KOPT-K1 (cell line): ENCODE measurements at regions not wholly inside any gene's neighbourhood (a gene's known extent, or its start where the extent isn't known, plus 50 kb on each side); places are given as distances from the start of the nearest gene placed in this dataset.

Source experiments
- H3K27ac ChIP-seq: fragments of 200-600 bp; sonication (generic); 2 replicates; pipeline ENCODE4 v1.5.1; 2016; ENCODE audit warnings: antibody characterized with exemption, mild to moderate bottlenecking, low read depth, low read length; ENCODE audit not compliant: poor library complexity, severe bottlenecking
- H3K36me3 ChIP-seq: fragments of 200-600 bp; sonication (generic); 2 replicates; pipeline ENCODE4 v1.5.1; 2017; ENCODE audit warnings: antibody characterized with exemption, mild to moderate bottlenecking, low read length, moderate library complexity; ENCODE audit not compliant: insufficient read depth
- H3K9me3 ChIP-seq: fragments of 200-600 bp; sonication (generic); 2 replicates; pipeline ENCODE4 v1.5.1; 2017; ENCODE audit warnings: antibody characterized with exemption, low read length, mild to moderate bottlenecking; ENCODE audit not compliant: insufficient read depth, poor library complexity, severe bottlenecking

DNA sequence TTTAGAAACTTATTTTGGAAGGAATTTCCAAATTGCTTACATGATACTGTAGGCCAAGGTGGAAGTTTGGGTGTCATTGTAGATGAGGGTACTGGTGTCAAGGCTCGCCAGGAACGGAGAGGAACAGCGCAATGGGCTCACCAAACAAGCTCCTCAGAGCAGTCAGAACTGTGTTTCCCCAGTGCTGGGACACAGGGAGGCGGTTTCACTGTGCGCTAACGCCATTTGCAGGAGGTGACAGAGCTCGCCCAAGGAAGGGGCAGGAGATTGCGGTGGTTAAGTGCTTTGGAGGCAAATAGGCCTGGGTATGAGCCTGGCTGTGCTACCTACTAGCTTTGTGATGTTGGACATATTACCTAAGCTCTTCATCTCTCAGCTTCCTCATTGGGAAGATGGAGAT lies 57.3 kb downstream of the HHEX start:
- H3K9me3 ChIP-seq: no peaks in the 10 kb centered on the region
- no peaks in the 10 kb centered on the region for H3K36me3 ChIP-seq
- H3K27ac ChIP-seq: no peak overlapping the region

DNA sequence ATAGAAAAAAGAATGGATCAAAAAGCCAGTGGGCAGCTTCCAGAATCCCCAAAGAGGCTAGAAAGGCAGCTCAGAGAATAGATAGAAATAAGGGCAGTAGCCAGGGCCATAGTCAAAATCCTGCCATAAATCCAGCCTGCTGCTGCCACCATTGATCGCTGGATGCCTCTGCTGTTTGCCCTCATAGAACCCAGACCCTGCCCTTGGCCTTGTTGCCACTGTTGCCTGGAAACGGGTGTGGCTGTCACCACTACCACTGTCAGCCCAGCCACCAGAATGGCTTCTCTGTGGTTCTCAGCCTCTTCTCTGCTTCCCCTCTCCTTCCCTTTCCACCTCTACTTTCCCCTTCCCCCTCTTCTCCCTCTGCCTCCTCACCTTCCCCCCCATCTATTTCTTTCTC lies 57.8 kb downstream of the HHEX start:
- no peaks in the 10 kb centered on the region for H3K36me3 ChIP-seq
- H3K27ac ChIP-seq: no peak overlapping the region
- H3K9me3 ChIP-seq: no peaks in the 10 kb centered on the region

DNA sequence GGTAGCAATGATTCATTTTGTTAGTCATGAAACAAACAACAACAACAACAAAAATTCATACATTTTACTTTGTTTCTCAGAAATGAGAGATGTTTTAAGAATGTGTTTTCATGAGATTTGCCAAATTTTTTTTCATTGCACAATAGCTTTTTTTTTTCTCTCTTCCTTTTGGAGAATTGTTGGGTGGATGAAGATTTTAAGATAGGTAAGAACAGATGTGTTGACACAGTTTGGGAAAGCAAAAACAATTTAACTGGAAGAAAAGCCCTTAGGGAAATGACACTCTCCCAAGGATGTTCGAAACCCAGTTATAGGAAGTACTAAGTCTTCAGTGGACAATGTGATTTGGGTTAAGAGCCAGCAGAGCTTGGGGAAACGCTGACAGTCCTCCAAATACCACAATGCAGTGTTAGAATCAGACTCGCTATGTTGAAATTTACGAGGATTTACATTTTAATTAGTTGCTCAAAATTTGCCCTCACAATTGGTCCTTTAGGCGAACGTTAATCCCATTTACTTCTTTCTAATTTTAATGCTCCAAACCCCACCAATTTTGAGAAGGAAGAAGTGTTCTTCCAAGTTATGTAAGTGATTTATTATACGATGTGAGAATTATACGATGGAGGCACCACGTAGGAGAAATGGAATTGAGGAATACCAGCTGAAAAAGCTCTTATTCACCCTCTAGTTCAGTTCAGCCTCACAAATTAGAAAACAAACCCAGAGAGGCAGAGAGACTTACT lies 61.2 kb downstream of the HHEX start:
- no peaks in the 10 kb centered on the region for H3K36me3 ChIP-seq
- H3K9me3 ChIP-seq: no peaks in the 10 kb centered on the region
- H3K27ac ChIP-seq: no peak overlapping the region

DNA sequence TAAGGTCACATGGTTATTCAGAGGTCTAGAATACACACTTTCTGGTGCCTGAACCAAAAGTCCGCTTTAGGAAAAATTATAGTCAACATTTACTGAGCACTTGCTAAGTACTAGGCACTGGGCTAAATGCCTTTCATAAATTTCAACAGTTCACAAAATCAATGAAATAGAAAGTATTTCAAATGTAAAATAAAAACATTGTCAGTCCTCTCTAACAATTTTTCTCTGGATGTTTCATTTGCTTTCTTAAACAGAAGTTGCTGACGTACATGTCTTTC lies 61.7 kb downstream of the HHEX start:
- H3K36me3 ChIP-seq: no peaks in the 10 kb centered on the region
- no peaks in the 10 kb centered on the region for H3K9me3 ChIP-seq
- no peak overlapping the region for H3K27ac ChIP-seq

DNA sequence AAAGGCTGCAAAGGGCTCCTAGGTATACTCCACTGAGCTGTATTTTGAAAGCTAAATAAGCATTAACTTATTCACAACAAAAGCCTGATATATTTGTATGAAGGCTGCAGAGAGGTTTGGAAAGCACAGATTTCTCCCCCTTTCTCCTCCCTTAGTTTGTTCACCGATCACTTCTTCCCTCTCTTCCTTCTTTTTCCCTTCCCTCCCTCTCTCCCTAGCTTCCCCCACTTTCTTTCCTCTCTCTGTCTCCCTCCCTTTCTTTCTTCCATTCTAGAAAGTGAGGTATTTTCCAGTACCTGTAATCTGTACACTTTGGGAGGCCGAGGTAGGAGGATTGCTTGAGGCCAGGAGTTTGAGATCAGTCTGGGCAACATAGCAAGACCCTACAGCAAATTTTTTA lies 62.1 kb downstream of the HHEX start:
- Histone ChIP-seq H3K27ac (no peak overlapping the region), H3K9me3 (no peaks in the 10 kb centered on the region), H3K36me3 (no peaks in the 10 kb centered on the region)

DNA sequence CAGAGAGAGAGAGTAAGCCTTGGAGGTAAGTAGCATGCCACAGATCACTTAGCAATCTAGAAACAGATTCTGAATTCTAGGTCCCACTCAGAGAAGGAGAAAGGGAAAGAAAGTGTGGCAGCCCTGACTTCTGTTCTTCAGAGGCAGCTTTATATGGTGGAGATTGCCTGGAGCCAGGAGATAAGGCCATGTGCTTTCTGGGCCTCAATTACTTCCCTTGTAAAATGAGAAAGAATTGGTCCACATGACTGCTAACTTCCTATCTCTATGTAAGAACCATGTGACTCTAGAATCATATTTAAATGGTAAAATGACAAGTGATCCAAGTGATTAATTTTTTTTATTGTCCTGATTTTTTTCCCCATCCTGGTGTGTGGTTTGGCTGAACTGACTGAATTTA lies 64.1 kb downstream of the HHEX start:
- H3K36me3 ChIP-seq: no peaks in the 10 kb centered on the region
- H3K9me3 ChIP-seq: no peaks in the 10 kb centered on the region
- H3K27ac ChIP-seq: no peak overlapping the region

DNA sequence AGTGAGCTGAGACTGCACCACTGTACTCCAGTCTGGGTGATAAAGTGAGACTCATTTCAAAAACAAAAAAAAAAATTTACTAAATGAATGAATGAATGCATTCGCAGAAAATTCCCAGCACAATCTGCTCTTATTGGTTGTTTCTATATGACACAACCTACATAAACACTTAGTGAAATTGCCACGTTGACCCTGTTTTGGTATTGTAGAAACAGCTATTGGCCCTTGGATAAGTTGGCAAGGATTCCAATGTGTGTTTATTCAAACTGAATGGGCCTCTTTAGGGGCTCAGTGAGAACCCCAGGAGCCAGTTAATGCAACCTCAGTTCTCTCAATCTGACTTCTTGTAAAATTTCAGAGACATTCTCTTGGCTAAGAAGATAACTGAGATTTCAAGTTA lies 66.0 kb downstream of the HHEX start:
- Histone ChIP-seq H3K9me3 (no peaks in the 10 kb centered on the region), H3K27ac (peak overlapping the region; percentile 39), H3K36me3 (no peaks in the 10 kb centered on the region)

DNA sequence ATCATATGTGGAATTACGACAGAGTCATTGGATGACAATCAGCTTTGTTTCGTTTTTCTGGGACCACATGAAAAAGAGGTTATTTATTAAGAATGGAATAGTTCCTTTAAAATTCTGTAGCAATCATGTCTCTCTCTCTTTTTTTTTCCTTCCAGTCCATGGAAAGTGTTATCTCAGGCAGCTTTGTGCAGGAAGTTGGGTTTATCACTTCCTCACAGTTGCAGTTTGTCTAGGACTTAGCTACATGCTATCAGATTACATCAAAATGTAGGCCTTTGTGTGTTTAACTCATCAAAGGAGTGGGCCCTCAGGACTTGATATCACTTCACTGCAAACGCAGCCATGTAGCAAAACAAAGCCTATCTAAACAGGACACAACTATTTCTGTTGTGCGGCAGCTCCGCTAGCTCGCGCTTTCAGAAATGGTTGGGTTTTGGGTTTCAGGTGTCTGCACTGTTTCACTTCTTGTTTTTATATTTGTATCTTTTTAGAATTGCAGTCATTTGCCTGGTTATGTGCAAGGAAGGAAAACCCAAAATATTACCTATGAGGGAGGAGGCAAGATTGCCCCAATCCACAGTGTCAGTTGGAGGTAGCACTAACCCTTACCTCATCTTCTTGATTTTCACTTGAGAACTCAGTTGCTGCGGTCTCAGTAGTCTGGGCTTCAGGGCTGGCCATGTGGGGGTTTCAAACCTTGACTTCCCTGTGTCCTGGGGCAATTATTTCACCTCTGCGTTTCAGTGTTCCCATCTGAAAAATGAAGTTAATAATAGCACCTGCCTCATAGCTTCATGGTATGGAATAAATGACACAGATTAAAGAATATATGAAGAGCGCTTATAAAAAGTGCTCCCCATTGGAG lies 66.7 kb downstream of the HHEX start:
- Histone ChIP-seq H3K27ac (peak overlapping the region; percentile 39), H3K9me3 (no peaks in the 10 kb centered on the region), H3K36me3 (no peaks in the 10 kb centered on the region)

DNA sequence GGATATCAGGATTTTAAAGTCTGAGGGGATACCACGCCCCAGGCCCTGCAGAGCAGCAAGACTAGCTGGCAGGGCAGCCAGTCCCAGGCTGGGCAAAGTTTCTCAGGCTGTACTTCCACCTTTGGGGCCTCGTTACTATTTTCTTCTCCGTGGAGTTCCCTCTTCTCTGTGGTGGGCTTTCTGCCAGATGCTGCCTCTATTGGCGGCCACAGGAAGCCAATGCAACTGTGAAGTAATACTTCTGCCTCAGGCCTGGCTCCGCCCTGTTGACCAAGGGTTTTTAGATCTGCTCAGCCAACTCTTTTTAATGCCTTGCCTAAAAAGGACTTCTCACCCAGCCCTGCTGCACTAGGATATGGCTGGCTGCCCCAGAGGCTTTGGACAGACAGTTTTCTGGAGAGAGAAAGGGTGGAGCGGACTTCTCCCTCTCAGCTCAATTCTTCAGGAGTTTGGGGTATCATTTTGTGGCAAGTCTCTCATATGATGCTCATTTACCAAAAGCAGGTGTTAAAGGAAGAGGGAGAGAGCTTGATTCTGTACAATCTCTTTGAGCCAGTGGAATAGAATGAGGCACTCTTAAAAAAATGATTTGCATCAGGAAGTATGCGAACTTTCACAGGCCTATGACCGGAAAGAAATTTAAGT lies 67.4 kb downstream of the HHEX start:
- H3K27ac ChIP-seq: peak overlapping the region; percentile 39
- no peaks in the 10 kb centered on the region for H3K9me3 ChIP-seq
- H3K36me3 ChIP-seq: no peaks in the 10 kb centered on the region

DNA sequence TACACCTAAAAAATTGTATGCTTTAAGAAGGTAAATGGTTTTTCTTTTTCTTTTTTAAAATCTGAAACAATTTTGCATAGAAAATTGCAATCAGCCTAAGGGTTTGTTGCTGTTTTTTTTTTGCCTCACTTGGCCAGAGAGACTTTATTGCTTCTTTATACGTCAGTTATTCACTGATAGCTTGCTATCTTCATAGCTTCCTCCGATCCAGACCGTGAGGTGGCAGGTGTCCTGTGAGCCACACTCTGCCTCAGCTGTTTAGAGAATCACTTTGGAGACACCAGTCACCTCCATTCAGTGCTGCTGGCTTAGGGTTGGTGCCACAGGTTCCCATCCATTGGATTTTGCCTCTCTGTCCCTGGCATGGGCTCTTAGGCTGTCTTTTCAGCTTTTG lies 68.0 kb downstream of the HHEX start:
- Histone ChIP-seq H3K9me3 (no peaks in the 10 kb centered on the region), H3K36me3 (no peaks in the 10 kb centered on the region), H3K27ac (peak overlapping the region; percentile 39)

DNA sequence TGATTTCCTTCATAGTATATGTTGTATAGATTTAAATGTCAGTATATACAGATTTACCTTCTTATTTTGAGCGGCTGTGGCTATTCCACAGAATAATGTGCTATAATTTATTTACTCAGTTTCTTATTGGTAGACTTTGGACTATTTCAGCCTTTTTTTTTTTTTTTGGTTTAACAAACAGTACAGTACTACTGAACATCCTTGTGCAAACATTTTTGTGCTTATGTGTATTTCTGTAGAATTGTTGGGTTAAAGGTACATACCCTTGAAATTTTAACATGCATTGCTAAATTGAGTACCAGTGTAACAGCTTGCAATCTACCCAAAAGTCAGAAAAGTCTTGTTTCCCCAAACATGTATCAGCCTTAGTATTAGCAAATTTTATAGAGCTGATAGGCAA lies 68.8 kb downstream of the HHEX start:
- Histone ChIP-seq H3K27ac (no peak overlapping the region), H3K36me3 (no peaks in the 10 kb centered on the region), H3K9me3 (no peaks in the 10 kb centered on the region)

DNA sequence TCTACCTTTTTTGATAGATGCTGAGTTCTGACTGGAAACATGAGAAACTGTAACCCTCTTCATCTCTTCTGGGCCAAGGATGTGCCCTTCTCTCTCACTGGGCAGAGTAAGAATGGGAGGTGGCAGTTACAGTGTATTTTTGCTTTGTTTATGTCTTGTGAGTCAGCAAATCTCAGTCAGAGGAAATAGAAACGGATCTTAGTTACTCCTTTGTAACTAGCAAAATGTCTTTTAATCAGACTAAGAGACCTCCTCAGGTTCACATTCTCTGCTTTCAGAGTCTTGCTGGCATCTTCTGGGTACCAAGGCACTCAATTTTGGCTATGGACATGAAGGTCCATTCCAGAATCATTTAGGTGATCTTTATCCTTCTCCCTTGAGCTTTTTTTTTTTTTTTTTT lies 70.9 kb downstream of the HHEX start:
- Histone ChIP-seq H3K27ac (no peak overlapping the region), H3K36me3 (no peaks in the 10 kb centered on the region), H3K9me3 (no peaks in the 10 kb centered on the region)

DNA sequence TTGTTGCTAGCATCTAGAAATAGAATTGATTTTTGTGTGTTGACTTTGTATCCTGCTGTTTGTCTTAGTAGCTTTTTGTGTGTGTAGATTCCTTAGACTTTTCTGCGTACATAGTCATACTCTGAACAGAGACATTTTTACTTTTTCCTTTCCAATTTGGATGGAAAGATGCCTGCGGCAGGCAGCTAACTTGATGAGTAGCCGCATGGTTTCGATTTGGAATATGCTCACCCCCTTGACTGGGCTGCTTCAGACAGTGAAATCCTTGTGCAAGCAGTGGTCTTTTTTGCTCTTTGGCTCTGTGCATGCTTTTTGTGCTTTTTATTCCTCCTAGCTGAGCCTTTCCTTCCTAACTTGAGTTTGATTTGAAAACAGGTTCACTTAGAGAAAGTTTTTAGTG lies 71.8 kb downstream of the HHEX start:
- H3K27ac ChIP-seq: no peak overlapping the region
- H3K36me3 ChIP-seq: no peaks in the 10 kb centered on the region
- H3K9me3 ChIP-seq: no peaks in the 10 kb centered on the region

DNA sequence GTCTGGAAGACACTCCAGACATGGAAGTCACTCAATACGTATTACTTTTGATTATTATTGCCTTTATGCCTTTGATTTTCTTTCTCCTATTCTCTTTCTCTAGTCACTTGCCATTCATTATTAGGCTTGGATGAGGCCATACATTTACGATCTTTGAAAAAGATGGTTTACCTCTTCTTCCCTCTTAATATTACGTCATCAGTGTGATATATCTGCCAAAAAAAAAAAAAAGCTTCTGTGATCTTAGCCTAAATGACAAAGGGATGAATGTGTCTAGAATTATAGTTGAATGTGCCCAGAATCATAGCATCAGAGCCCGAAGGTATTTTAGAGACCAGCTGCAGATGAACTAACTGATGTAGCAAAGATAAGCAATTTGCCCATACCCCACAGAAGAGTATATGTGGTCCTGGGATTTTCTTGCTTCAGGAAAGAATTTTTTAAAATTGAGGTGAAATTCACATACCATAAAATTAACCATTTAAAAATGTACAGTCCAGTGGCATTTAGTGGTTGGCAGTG lies 73.9 kb downstream of the HHEX start:
- Histone ChIP-seq H3K36me3 (no peaks in the 10 kb centered on the region), H3K9me3 (peaks cover 13% of the 10 kb centered on the region)

DNA sequence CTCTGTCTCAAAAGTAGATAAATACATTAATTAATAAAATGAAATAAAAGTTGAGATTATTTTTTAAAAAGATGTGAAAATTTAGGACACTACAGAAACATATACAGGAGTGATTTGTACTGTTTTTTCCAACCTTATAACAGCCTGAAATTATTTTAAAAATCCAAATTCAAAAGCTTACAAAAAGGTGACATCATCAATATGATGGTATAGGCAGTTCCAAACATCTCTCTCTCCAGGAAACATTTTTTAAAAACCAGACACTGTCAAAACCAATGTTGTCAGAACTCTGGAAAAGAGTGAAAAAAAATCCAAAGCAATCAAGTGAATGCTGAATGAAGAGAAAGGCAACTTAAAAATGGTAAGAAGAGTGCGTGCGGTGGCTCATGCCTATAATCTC lies 76.7 kb downstream of the HHEX start:
- Histone ChIP-seq H3K27ac (no peak overlapping the region), H3K36me3 (no peaks in the 10 kb centered on the region), H3K9me3 (peaks cover 13% of the 10 kb centered on the region)

More for the DNA sequence above, 73.9 kb downstream of the HHEX start:
- no peak overlapping the region for H3K27ac ChIP-seq
